ENCODE measurements at regions not wholly inside any gene's neighbourhood (a gene's known extent, or its start where the extent isn't known, plus 50 kb on each side); places are given as distances from the start of the nearest gene placed in this dataset.

- no peak for TF ChIP-seq CTCF (conservative IDR thresholded peaks at IDR 0.05 in 1 of 2, IDR thresholded peaks at IDR 0.05 in 1 of 2; ENCODE audit: extremely low read depth in 1 of 2, insufficient read depth in 1 of 2, low read depth in 1 of 2, low read length in 2 of 2)
- no peak for TF ChIP-seq EZH2 (IDR thresholded peaks at IDR 0.05; ENCODE audit: borderline replicate concordance, low read length)
Measured at GRCh38 chr11:69931060-69931910, 112.1 kb upstream of the FGF3 start.

All from mammary epithelial cell (primary cell).